GM12873 (cell line): ENCODE measurements at regions not wholly inside any gene's neighbourhood (a gene's known extent, or its start where the extent isn't known, plus 50 kb on each side); places are given as distances from the start of the nearest gene placed in this dataset.

Experiments
- CTCF ChIP-seq: IDR thresholded peaks from 2 replicates; pipeline ENCODE4 v1.5.1; 2012; ENCODE audit warnings: low read depth, mild to moderate bottlenecking, moderate library complexity, low read length, control low read depth; ENCODE audit not compliant: insufficient read depth; ENCODE audit errors: missing control alignments

DNA sequence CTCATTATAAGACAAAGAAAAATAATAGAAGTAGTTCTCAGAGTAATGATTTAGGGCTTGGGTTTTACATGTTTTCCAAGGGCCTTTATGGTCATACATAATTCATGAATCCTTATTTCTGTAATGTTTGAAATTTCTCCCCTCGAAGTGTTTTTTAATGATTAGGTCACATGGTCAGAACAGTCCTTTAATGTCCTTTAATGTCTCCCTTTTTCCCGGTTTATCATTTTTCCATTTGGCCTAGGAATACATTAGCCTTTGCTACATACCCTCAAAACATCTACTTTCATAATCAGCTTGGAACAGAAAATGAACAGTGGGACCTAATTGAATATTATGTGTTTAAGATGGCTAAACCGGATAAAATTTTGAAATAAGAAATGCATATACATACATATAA lies 159.9 kb upstream of the ROBO2 start:
- TF ChIP-seq CTCF = no peak

- TF ChIP-seq CTCF = no peak
These were observed 153.0 kb upstream of the ROBO2 start for GRCh38 chr3:76886761-76887500.

- TF ChIP-seq CTCF = no peak
These were observed 151.0 kb upstream of the ROBO2 start for GRCh38 chr3:76888856-76889255.

- no peak for TF ChIP-seq CTCF
These were observed 150.0 kb upstream of the ROBO2 start for GRCh38 chr3:76889911-76890310.

GRCh38 chr3:76897076-76897475 lies 142.8 kb upstream of the ROBO2 start:
- TF ChIP-seq CTCF = no peak

DNA sequence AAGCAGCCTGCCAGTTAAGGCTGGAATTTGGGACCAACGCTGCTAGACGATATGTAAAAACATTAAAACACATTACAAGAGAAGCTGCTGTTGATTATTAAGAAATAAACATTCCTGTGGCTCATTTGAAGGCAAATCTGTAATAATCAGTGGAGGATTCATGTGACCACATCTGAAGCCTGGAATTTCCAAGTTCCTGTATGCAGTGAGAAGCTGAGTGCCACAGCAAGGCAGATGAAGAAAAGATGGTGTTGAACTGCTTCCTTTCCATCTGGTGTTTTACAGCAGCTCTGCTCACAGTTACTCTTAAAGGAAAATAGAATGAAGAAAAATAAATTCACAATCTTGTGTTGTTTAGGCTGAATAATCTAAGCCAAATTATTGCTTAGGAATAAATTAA lies 139.3 kb upstream of the ROBO2 start:
- no peak for TF ChIP-seq CTCF

DNA sequence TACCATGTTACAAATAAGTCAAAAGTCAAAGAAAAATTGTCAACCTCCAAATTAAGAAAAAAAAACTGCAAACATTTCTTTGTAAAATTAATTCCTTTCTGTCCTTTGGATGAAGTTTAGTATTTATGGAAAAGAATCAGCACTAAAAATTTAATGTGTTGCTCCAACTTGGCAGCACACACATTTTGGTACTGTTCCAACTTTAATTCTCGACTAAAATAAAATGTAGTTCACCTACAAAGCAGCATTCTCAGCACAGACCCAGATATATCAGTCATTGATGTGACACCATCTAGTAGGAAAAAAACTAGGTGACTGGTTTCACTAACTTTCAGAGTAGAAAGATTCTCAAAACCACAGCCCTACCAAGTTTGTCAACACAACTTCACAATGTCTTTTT lies 131.7 kb upstream of the ROBO2 start:
- no peak for TF ChIP-seq CTCF

- no peak for TF ChIP-seq CTCF
These were observed 127.0 kb upstream of the ROBO2 start for GRCh38 chr3:76912841-76913383.
